ENCODE measurements at regions not wholly inside any gene's neighbourhood (a gene's known extent, or its start where the extent isn't known, plus 50 kb on each side); places are given as distances from the start of the nearest gene placed in this dataset.

- no peak for TF ChIP-seq POLR2AphosphoS5 (IDR thresholded peaks at IDR 0.05; ENCODE audit: low read depth, low read length)
- TF ChIP-seq POLR2A (IDR thresholded peaks at IDR 0.05; ENCODE audit: low read depth, low read length), result no peak
- no peak for TF ChIP-seq TAF1 (IDR thresholded peaks at IDR 0.05; ENCODE audit: borderline replicate concordance, low read depth, low read length)
These were observed 206.9 kb upstream of the FAM98A start for GRCh38 chr2:33806041-33806440.
